GM21528 (cell line): ENCODE measurements at regions not wholly inside any gene's neighbourhood (a gene's known extent, or its start where the extent isn't known, plus 50 kb on each side); places are given as distances from the start of the nearest gene placed in this dataset.
"Not testable (repeated sequence)": the region's sequence is repeated elsewhere in the genome, so short reads cannot be mapped to it uniquely, and the experiment has no call there.

Experiments used
- ATAC-seq: cut with Tn5 transposase; IDR thresholded peaks from one replicate; pipeline ENCODE4 v1.9.1; 2021; ENCODE audit warnings: mild to moderate bottlenecking, moderate library complexity; ENCODE audit not compliant: unreplicated experiment, low FRiP score

- no peak for ATAC-seq
Measured at GRCh38 chrX:39477762-39478120, 620.0 kb downstream of the BCOR start.

- ATAC-seq: no peak
Measured at GRCh38 chrX:39479856-39480255, 617.9 kb downstream of the BCOR start.

- ATAC-seq: no peak
Measured at GRCh38 chrX:39480963-39481362, 616.8 kb downstream of the BCOR start.

GRCh38 chrX:39481621-39482020, 616.1 kb downstream of the BCOR start:
- ATAC-seq: no peak

- no peak for ATAC-seq
Measured at GRCh38 chrX:39484159-39485068, 613.3 kb downstream of the BCOR start.

- ATAC-seq: no peak
Measured at GRCh38 chrX:39487166-39487968, 610.4 kb downstream of the BCOR start.

GRCh38 chrX:39487969-39488330, 609.8 kb downstream of the BCOR start:
- ATAC-seq: no peak

GRCh38 chrX:39491548-39492297, 606.0 kb downstream of the BCOR start:
- no peak for ATAC-seq

- ATAC-seq: peak; percentile 53
Measured at GRCh38 chrX:39492497-39493162, 605.1 kb downstream of the BCOR start.

- no peak for ATAC-seq
Measured at GRCh38 chrX:39493168-39493567, 604.6 kb downstream of the BCOR start.

- ATAC-seq: not testable (repeated sequence)
Measured at GRCh38 chrX:39497117-39497516, 600.6 kb downstream of the BCOR start.

GRCh38 chrX:39497702-39498265, 600.0 kb downstream of the BCOR start:
- no peak for ATAC-seq

GRCh38 chrX:39499996-39500395, 597.8 kb downstream of the BCOR start:
- no peak for ATAC-seq

GRCh38 chrX:39501822-39502221, 595.9 kb downstream of the BCOR start:
- ATAC-seq: no peak

GRCh38 chrX:39502486-39502885, 595.3 kb downstream of the BCOR start:
- ATAC-seq: no peak

- no peak for ATAC-seq
Measured at GRCh38 chrX:39504227-39504626, 593.5 kb downstream of the BCOR start.

GRCh38 chrX:39504850-39505259, 592.9 kb downstream of the BCOR start:
- ATAC-seq: no peak

GRCh38 chrX:39506131-39506530, 591.6 kb downstream of the BCOR start:
- no peak for ATAC-seq

GRCh38 chrX:39507034-39507433, 590.7 kb downstream of the BCOR start:
- ATAC-seq: no peak
